ENCODE measurements at regions not wholly inside any gene's neighbourhood (a gene's known extent, or its start where the extent isn't known, plus 50 kb on each side); places are given as distances from the start of the nearest gene placed in this dataset.
A peak's percentile ranks its signal among the peaks of the same experiment; 100 is the strongest.
"Not testable (repeated sequence)": the region's sequence is repeated elsewhere in the genome, so short reads cannot be mapped to it uniquely, and the experiment has no call there.

- DNase-seq, result peak in 1 of 2 donors; percentile 74
Measured at GRCh38 chr3:177646749-177647148, 449.5 kb upstream of the TBL1XR1 start.

GRCh38 chr3:177647341-177647740 is 450.1 kb upstream of the TBL1XR1 start:
- DNase-seq, result no peak

GRCh38 chr3:177647876-177648275 is 450.6 kb upstream of the TBL1XR1 start:
- DNase-seq, result no peak

- no peak for DNase-seq
Measured at GRCh38 chr3:177652556-177653291, 455.4 kb upstream of the TBL1XR1 start.

- DNase-seq, result no peak
Measured at GRCh38 chr3:177657243-177657642, 460.0 kb upstream of the TBL1XR1 start.

- no peak for DNase-seq
Measured at GRCh38 chr3:177658354-177658753, 461.1 kb upstream of the TBL1XR1 start.

- not testable (repeated sequence) for DNase-seq
Measured at GRCh38 chr3:177664380-177665103, 467.3 kb upstream of the TBL1XR1 start.

- no peak for DNase-seq
Measured at GRCh38 chr3:177665122-177665808, 468.0 kb upstream of the TBL1XR1 start.

- no peak for DNase-seq
Measured at GRCh38 chr3:177672252-177672911, 475.1 kb upstream of the TBL1XR1 start.

- peak in 1 of 2 donors; percentile 69 for DNase-seq
Measured at GRCh38 chr3:177673112-177673914, 476.0 kb upstream of the TBL1XR1 start.

GRCh38 chr3:177674186-177674585 is 476.9 kb upstream of the TBL1XR1 start:
- DNase-seq, result no peak

GRCh38 chr3:177676148-177676547 is 478.9 kb upstream of the TBL1XR1 start:
- no peak for DNase-seq

- DNase-seq, result no peak
Measured at GRCh38 chr3:177676947-177677587, 479.8 kb upstream of the TBL1XR1 start.

- peak in 1 of 2 donors; percentile 67 for DNase-seq
Measured at GRCh38 chr3:177679568-177680471, 482.5 kb upstream of the TBL1XR1 start.

GRCh38 chr3:177680472-177680821 is 483.2 kb upstream of the TBL1XR1 start:
- DNase-seq, result peak in 1 of 2 donors; percentile 18

GRCh38 chr3:177681156-177681555 is 483.9 kb upstream of the TBL1XR1 start:
- DNase-seq, result no peak

- no peak for DNase-seq
Measured at GRCh38 chr3:177681852-177682251, 484.6 kb upstream of the TBL1XR1 start.

- no peak for DNase-seq
Measured at GRCh38 chr3:177683586-177683985, 486.3 kb upstream of the TBL1XR1 start.

GRCh38 chr3:177686671-177687070 is 489.4 kb upstream of the TBL1XR1 start:
- DNase-seq, result no peak

- no peak for DNase-seq
Measured at GRCh38 chr3:177687291-177687690, 490.0 kb upstream of the TBL1XR1 start.

- no peak for DNase-seq
Measured at GRCh38 chr3:177688152-177688551, 490.9 kb upstream of the TBL1XR1 start.
